K562 (cell line): ENCODE measurements at regions not wholly inside any gene's neighbourhood (a gene's known extent, or its start where the extent isn't known, plus 50 kb on each side); places are given as distances from the start of the nearest gene placed in this dataset.

Source experiments
- EZH2 ChIP-seq: IDR thresholded peaks from 2 replicates; pipeline ENCODE4 v1.6.1; 2012; ENCODE audit warnings: low read depth, mild to moderate bottlenecking, inconsistent platforms, low read length, borderline replicate concordance
- FOXK2 ChIP-seq, 2 experiments: fragments of 450-650 bp; IDR thresholded peaks in 1 of 2; conservative IDR thresholded peaks in 1 of 2; 2 replicates each; pipeline ENCODE4 v1.6.1; 2016; ENCODE audit warnings: low read depth in 2 of 2, mild to moderate bottlenecking in 1 of 2
- POLR2A ChIP-seq: fragments of 450-650 bp; conservative IDR thresholded peaks from 2 replicates; pipeline ENCODE4 v1.6.1; 2016
- SAFB2 ChIP-seq: fragments of 200-400 bp; formaldehyde crosslinking; IDR thresholded peaks from 2 replicates; pipeline ENCODE4 v1.6.1; 2018; ENCODE audit warnings: borderline replicate concordance, low read length, low read depth, moderate library complexity; ENCODE audit not compliant: severe bottlenecking
- SMC3 ChIP-seq: conservative IDR thresholded peaks from 2 replicates; pipeline ENCODE4 v1.6.1; 2011; ENCODE audit warnings: low read depth, low read length, improper control_type of control experiment; ENCODE audit not compliant: insufficient read depth
- ZNF143 ChIP-seq: sonication (generic); formaldehyde crosslinking; IDR thresholded peaks from 2 replicates; pipeline ENCODE4 v1.9.0; 2022; ENCODE audit warnings: mild to moderate bottlenecking, missing genetic modification reagents
- ZNF282 ChIP-seq: sonication (generic); formaldehyde crosslinking; IDR thresholded peaks from 2 replicates; pipeline ENCODE4 v1.8.1; 2023; ENCODE audit warnings: missing genetic modification reagents
- ZNF778 ChIP-seq: fragments of 450-650 bp; formaldehyde crosslinking; IDR thresholded peaks from 2 replicates; pipeline ENCODE4 v1.4.0; 2020; ENCODE audit warnings: mild to moderate bottlenecking, moderate library complexity
- TF ChIP-seq, protein P1 (sequence below), 3 experiments: IDR thresholded peaks in 2 of 3; conservative IDR thresholded peaks in 1 of 3; 2 replicates each; pipeline ENCODE4 v1.5.1; 2011 to 2012; ENCODE audit warnings: low read length in 3 of 3, mild to moderate bottlenecking in 3 of 3, control low read depth in 2 of 3, improper control_type of control experiment in 1 of 3, inconsistent platforms in 1 of 3, low read depth in 1 of 3, mixed read lengths in 1 of 3, moderate library complexity in 1 of 3; ENCODE audit not compliant: insufficient read depth in 2 of 3

DNA sequence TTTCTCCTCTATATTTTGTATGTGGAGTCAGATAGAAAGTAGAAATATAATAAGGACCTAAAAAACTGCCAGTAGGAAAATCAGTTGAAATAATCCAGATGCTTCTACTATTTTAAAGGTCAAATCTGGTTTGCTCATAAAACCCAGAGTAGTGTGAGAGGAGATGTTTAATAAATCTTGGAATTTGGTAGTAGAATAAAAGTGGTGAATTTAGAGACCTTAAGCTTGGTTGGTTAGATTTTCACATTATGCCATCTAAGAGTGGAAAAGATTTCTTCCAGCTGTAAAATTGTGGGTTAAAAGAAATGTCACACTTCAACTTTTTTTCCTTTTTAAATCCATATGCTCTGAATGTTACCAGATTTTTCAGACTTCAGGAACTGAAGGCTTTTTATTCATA lies 266.4 kb upstream of the GOLIM4 start:
- TF ChIP-seq ZNF143 (CRISPR knock-in tag) (no peak), SMC3 (no peak), FOXK2 (conservative IDR thresholded peaks at IDR 0.05 in 1 of 2, IDR thresholded peaks at IDR 0.05 in 1 of 2; ENCODE audit: low read depth in 2 of 2) (no peak), SAFB2 (no peak), ZNF778 (CRISPR knock-in tag) (no peak), EZH2 (no peak), POLR2A (no peak), ZNF282 (no peak)
- TF ChIP-seq, protein P1, sequence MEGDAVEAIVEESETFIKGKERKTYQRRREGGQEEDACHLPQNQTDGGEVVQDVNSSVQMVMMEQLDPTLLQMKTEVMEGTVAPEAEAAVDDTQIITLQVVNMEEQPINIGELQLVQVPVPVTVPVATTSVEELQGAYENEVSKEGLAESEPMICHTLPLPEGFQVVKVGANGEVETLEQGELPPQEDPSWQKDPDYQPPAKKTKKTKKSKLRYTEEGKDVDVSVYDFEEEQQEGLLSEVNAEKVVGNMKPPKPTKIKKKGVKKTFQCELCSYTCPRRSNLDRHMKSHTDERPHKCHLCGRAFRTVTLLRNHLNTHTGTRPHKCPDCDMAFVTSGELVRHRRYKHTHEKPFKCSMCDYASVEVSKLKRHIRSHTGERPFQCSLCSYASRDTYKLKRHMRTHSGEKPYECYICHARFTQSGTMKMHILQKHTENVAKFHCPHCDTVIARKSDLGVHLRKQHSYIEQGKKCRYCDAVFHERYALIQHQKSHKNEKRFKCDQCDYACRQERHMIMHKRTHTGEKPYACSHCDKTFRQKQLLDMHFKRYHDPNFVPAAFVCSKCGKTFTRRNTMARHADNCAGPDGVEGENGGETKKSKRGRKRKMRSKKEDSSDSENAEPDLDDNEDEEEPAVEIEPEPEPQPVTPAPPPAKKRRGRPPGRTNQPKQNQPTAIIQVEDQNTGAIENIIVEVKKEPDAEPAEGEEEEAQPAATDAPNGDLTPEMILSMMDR (IDR thresholded peaks at IDR 0.05 in 2 of 3, conservative IDR thresholded peaks at IDR 0.05 in 1 of 3; ENCODE audit: insufficient read depth in 2 of 3, low read depth in 1 of 3, low read length in 3 of 3), result no peak
